Mesodermal cell (in vitro differentiated cells): ENCODE measurements at regions not wholly inside any gene's neighbourhood (a gene's known extent, or its start where the extent isn't known, plus 50 kb on each side); places are given as distances from the start of the nearest gene placed in this dataset.

Experiments
- H3K27ac ChIP-seq: 2 replicates; pipeline ENCODE4 v1.7.0; 2013; ENCODE audit warnings: mild to moderate bottlenecking, low read depth, low read length, moderate library complexity; ENCODE audit not compliant: severe bottlenecking
- H3K36me3 ChIP-seq: 2 replicates; pipeline ENCODE4 v1.7.1; 2013; ENCODE audit warnings: mild to moderate bottlenecking, low read length, moderate library complexity; ENCODE audit not compliant: control insufficient read depth, insufficient read depth
- H3K4me1 ChIP-seq: one replicate; pipeline ENCODE4 v1.7.1; 2013; ENCODE audit warnings: mild to moderate bottlenecking, low read length; ENCODE audit not compliant: insufficient read depth, control insufficient read depth, poor library complexity, severe bottlenecking
- H3K4me3 ChIP-seq: 2 replicates; pipeline ENCODE4 v1.7.0; 2013; ENCODE audit warnings: low read length, control low read depth, mild to moderate bottlenecking; ENCODE audit not compliant: insufficient read depth, poor library complexity, severe bottlenecking; ENCODE audit errors: extremely low read depth
- H3K9me3 ChIP-seq: 2 replicates; pipeline ENCODE4 v1.7.1; 2013; ENCODE audit warnings: mild to moderate bottlenecking, low read length, moderate library complexity; ENCODE audit not compliant: control insufficient read depth
- WGBS, 2 experiments: methylation state at CpG; one replicate each; pipeline ENCODE4 v1.1.5; 2013; ENCODE audit warnings: missing lambda C conversion rate in 2 of 2; ENCODE audit not compliant: insufficient coverage in 2 of 2; 5-methylcytosine and 5-hydroxymethylcytosine counted together

GRCh38 chr12:39127401-39127800 lies 222.0 kb upstream of the CPNE8 start:
- Histone ChIP-seq H3K4me3 (no peak overlapping the region), H3K4me1 (peaks cover 26% of the 10 kb centered on the region), H3K36me3 (no peaks in the 10 kb centered on the region), H3K9me3 (peaks cover 5% of the 10 kb centered on the region), H3K27ac (peak overlapping the region; percentile 47)
- WGBS, 2 experiments = 71 to 73% methylated on average over 2 to 3 of the region's 4 CpGs

- WGBS, 2 experiments = no CpG with 5 or more reads among the region's 2 CpGs
- Histone ChIP-seq H3K27ac (no peak overlapping the region), H3K4me1 (peaks cover 27% of the 10 kb centered on the region), H3K36me3 (no peaks in the 10 kb centered on the region), H3K4me3 (no peak overlapping the region), H3K9me3 (peaks cover 9% of the 10 kb centered on the region)
Observed at GRCh38 chr12:39125566-39125965, 220.2 kb upstream of the CPNE8 start.

GRCh38 chr12:39124768-39125167 lies 219.4 kb upstream of the CPNE8 start:
- Histone ChIP-seq H3K9me3 (peaks cover 9% of the 10 kb centered on the region), H3K27ac (no peak overlapping the region), H3K36me3 (no peaks in the 10 kb centered on the region), H3K4me1 (peaks cover 27% of the 10 kb centered on the region), H3K4me3 (no peak overlapping the region)
- WGBS, 2 experiments = 88% methylated on average over 4 to 5 of the region's 6 CpGs

GRCh38 chr12:39123580-39124253 lies 218.3 kb upstream of the CPNE8 start:
- peaks cover 27% of the 10 kb centered on the region for H3K4me1 ChIP-seq
- no peaks in the 10 kb centered on the region for H3K36me3 ChIP-seq
- no peak overlapping the region for H3K4me3 ChIP-seq
- no CpG with 5 or more reads among the region's 2 CpGs for WGBS, 2 experiments
- peaks cover 9% of the 10 kb centered on the region for H3K9me3 ChIP-seq
- peak overlapping the region; percentile 67 for H3K27ac ChIP-seq

GRCh38 chr12:39122562-39123204 lies 217.3 kb upstream of the CPNE8 start:
- WGBS, 2 experiments = 34 to 59% methylated on average over 4 to 5 of the region's 6 CpGs
- H3K4me1 ChIP-seq = peaks cover 27% of the 10 kb centered on the region
- H3K4me3 ChIP-seq = no peak overlapping the region
- H3K36me3 ChIP-seq = no peaks in the 10 kb centered on the region
- H3K27ac ChIP-seq = peak overlapping the region; percentile 67
- peaks cover 9% of the 10 kb centered on the region for H3K9me3 ChIP-seq

GRCh38 chr12:39116861-39117260 lies 211.5 kb upstream of the CPNE8 start:
- WGBS, 2 experiments = 90 to 100% methylated on average over 1 to 2 of the region's 2 CpGs
- Histone ChIP-seq H3K9me3 (no peaks in the 10 kb centered on the region), H3K27ac (no peak overlapping the region), H3K36me3 (no peaks in the 10 kb centered on the region), H3K4me1 (no peaks in the 10 kb centered on the region), H3K4me3 (no peak overlapping the region)

- Histone ChIP-seq H3K4me1 (no peaks in the 10 kb centered on the region), H3K9me3 (no peaks in the 10 kb centered on the region), H3K4me3 (no peak overlapping the region), H3K36me3 (no peaks in the 10 kb centered on the region), H3K27ac (no peak overlapping the region)
- WGBS, 2 experiments = no CpG with 5 or more reads among the region's 5 CpGs
Observed at GRCh38 chr12:39112064-39112463, 206.7 kb upstream of the CPNE8 start.

GRCh38 chr12:39105111-39105510 lies 199.7 kb upstream of the CPNE8 start:
- H3K4me1 ChIP-seq = peaks cover 4% of the 10 kb centered on the region
- no peaks in the 10 kb centered on the region for H3K36me3 ChIP-seq
- no peak overlapping the region for H3K27ac ChIP-seq
- H3K9me3 ChIP-seq = no peaks in the 10 kb centered on the region
- H3K4me3 ChIP-seq = no peak overlapping the region

GRCh38 chr12:39103552-39104165 lies 198.3 kb upstream of the CPNE8 start:
- H3K9me3 ChIP-seq = no peaks in the 10 kb centered on the region
- no peak overlapping the region for H3K4me3 ChIP-seq
- no peaks in the 10 kb centered on the region for H3K36me3 ChIP-seq
- H3K4me1 ChIP-seq = peaks cover 4% of the 10 kb centered on the region
- WGBS, 2 experiments = 0 to 36% methylated on average over 1 to 2 of the region's 8 CpGs
- H3K27ac ChIP-seq = no peak overlapping the region

- Histone ChIP-seq H3K9me3 (no peaks in the 10 kb centered on the region), H3K27ac (no peak overlapping the region), H3K4me1 (peaks cover 4% of the 10 kb centered on the region), H3K4me3 (no peak overlapping the region), H3K36me3 (no peaks in the 10 kb centered on the region)
- WGBS, 2 experiments = 83 to 100% methylated on average over 1 to 2 of the region's 3 CpGs
Observed at GRCh38 chr12:39102474-39103209, 197.3 kb upstream of the CPNE8 start.
